ENCODE measurements at regions not wholly inside any gene's neighbourhood (a gene's known extent, or its start where the extent isn't known, plus 50 kb on each side); places are given as distances from the start of the nearest gene placed in this dataset.

DNA sequence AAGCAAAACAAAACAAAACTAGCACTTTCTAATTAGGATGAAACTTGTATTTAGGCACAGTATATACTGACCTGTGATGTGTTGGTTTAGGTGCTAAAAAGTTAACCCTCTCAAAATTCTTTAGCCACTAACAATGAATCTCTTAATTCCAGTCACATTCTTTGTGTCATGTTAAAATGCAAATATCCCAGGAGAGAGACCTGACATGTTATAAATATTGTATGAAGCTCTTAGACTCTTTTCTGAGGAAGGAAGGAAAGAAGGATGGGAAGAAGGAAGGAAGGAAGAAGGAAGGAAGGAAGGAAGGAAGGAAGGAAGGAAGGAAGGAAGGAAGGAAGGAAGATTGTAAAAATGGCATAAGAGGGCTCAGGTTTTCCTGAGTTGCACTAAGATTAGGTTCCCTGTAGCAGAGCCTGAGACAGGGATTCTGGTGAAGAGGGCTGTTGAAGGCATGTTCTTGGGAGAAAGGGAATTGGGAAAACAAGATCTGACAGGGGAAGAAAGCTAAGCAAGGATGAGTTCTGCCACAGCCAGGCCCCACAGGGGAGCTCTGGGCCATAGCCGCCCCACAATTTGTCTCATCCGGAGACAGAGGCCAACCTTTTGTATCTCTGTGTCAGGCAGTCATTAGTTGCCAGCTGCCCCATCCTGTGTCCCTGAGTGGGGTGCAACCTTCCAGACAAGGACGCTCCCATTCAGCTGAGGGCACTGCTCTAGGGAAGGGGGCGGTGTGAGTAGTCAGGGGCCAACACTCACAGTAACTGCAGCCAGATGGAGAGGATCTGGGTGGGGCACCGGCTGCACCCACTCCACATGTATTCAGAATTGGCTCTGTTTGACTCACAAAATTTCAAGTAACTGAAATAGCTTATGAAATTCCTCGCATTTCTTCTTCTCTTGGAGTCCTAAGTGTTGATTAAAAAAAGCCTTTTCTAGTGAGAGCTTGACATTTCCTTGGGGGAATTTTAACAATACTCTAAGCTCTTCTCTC, 189.3 kb upstream of the ARG1 start:
- DNase-seq: no peak

- no peak for DNase-seq
Measured at GRCh38 chr6:131387562-131388447, 185.2 kb upstream of the ARG1 start.

DNA sequence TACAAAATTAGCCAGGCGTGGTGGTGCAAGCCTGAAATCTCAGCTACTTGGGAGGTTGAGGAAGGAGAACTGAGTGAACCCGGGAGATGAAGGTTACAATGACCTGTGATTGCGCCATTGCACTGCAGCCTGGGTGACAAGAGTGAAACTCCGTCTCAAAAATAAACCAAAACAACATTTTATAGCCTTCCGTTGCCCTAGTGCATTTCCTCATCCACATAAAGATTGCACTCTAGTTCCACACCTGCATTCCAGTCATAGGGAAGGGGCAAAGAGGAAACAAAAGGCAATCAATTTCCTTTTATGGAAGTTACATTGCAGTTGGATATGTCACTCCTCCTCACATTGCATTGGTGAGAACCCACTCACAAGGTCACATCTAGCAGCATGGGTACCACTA, 182.7 kb upstream of the ARG1 start:
- DNase-seq: no peak

DNA sequence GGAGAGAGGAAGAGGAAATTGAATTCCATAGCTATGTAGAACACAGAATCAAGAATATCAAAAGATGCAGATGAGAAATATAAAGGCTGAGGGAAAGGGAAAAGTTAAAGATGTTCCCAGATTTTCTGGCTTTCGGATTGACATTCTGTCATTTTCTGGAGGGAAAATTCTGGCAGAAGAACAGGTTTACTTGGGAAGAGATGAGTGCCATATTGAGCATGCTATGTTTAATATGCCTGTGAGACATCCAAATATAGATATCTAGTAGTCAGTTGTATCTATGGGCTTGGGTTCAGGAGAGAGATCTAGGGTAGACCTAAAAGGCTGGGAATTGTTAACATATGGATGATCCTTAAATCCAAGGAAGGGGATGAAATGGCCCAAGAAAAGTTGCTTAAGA, 181.9 kb upstream of the ARG1 start:
- no peak for DNase-seq

- no peak for DNase-seq
Measured at GRCh38 chr6:131393433-131393832, 179.6 kb upstream of the ARG1 start.

- DNase-seq: no peak
Measured at GRCh38 chr6:131394768-131395432, 178.1 kb upstream of the ARG1 start.

DNA sequence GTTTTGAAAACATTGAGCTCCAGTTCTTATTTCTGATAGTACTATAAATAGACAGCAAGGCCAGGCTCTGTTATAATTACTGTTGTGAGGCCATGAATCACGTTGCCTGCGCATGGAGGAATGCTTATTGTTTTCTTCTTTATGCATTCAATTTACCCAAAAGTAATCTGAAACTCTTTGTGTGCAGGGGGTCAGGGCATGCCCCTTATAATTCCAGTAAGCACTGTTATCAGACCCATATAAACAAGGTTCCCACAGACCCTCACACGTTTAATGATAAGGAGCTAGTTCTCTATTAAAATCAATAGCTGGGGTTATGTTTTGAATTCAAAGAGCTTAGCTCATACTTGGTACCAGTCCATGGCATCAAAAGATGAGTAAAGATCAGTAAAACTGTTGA, 174.8 kb upstream of the ARG1 start:
- no peak for DNase-seq

DNA sequence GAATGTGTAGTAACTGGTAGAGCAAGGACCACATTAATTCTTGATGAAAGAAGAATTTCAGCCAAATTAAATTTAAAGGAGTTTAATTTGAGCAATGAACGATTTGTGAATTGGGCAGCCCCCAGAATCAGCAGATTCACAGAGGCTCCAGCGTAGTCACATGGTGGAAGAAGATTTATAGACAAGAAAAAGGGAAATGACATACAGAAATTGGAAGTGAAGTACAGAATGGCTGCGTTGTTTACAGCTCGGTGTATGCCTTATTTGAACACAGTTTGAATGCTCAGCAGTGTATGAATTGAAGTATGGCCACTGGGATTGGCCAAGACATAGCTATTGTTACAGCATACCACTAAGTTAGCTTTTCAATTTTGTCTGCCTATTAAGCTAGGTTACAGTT, 173.6 kb upstream of the ARG1 start:
- no peak for DNase-seq

DNA sequence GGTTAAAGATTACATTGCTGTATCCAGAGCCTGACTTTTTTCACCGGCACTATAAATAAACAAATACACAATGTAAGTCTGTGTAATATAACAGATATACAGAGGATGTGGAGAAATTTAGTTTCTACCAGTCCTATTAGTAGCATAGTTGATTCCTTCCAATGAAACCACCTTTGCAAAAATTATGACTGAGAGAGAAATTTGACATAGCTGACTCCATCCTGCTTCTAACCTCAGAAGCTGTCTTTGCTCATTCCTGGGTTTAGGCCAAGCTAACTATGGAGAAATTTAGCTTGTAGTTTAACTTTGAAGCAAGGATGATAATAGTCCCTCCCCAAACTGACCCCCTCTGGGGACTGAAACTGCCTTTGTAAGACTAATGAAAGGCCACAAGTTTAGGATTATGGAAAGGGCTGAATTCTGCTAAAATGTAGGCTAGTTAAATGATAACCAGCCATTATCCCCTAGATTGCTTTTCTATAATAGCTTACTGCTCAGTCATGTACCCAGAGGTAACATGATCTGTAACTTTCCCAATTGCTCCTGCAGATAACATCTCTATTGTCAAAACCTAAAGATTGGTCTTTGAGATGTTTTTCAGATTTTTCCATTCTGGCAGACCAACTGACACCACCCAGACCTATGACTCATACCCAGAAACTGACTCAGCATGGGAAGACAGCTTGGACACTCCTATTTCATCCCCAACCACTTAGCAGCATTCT, 172.8 kb upstream of the ARG1 start:
- no peak for DNase-seq

GRCh38 chr6:131400779-131401496, 172.1 kb upstream of the ARG1 start:
- DNase-seq: no peak

GRCh38 chr6:131408811-131409210, 164.2 kb upstream of the ARG1 start:
- no peak for DNase-seq

GRCh38 chr6:131410785-131411184, 162.2 kb upstream of the ARG1 start:
- DNase-seq: no peak

DNA sequence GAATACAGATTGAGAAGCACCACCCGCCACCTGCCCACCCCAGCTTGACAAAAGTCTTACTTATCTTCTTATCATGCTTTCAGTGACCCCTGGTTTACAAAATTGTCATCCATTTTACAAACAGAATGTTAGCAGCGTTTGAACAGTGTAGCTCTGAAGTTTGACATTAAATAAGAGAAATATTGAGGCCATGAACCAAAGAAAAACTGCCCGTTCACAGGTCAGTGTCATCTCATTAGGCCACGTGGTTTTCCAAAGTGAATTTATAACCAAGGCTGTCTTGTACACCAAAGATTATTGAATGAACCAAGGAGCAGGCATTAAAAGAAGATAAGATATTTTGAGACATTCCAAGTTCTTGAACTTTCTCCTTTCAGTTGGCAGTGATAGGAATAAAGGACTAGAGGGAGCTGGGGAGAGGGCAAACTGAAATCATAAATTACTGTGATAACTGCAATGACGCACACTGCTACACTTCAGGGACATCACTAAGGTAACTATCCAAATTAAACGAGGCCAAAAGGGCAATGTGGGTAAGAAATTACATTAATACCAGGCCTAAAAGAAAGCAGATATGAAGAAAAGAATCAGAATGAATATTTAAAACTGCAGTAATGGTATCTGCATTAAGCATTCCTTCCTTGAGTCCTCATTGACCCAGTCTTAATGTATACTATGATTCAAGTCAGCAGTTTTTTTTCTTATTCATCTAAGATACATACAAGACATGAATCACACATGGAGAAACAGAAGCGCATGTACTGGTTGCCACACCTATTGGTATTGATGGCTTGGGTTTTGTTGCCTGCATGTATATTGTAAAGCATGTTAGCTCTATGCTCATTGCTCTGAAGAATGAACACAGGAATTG, 159.8 kb upstream of the ARG1 start:
- DNase-seq: no peak

DNA sequence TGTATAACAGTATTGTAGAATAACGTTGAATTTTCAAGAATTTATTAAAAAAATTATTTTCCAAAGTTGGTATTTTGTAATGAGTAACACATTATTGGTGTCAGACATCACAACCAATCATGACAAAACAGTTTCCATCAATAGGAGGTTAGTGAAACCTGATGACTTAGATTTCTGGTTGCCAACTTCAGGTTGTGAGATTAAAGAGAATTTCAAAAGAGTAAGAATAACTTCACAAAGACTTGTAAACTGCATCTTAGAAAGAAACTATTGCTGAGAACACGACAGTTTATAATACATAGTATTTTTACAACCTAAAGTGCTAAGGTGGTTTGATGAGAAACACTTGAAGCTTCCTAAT, 159.2 kb upstream of the ARG1 start:
- DNase-seq: no peak

GRCh38 chr6:131414956-131415355, 158.1 kb upstream of the ARG1 start:
- no peak for DNase-seq

DNA sequence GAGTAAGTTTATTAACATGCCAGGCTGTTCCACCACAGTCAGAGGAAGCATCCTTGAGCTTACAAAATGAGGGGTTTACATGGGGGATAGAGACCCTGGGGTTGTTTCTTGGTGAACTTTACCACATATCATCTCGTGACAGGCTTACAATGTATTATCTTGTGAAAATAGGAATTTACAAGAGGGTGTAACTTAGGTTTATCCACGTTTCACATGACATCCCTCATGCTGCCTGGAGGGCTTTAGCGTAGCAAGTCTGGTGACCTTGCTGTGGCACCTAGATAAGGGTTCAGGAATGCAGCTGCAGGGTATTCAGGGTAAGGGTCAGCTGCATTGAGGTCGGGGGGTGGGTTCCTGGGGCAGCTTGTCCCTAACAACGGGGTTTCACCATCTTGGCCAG, 154.6 kb upstream of the ARG1 start:
- no peak for DNase-seq

DNA sequence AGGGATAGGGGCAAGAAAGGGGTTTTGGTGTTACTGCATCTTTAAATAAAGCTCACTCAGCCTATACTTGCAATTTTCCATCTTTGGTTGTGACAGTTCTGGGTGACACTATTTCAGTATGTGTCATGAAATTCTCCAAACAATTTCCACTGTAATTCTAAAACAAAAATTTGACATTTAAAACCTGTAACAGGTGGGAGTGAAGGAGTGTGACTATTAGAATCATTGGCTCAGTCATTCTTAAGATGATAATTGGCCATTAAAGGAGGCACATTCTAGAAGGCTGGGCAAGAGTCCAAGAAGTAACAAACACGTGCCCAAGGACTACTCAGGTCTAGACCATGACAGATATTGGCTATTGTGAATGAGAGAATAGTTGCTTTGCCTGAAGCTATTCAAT, 153.3 kb upstream of the ARG1 start:
- no peak for DNase-seq

- no peak for DNase-seq
Measured at GRCh38 chr6:131424016-131424415, 149.0 kb upstream of the ARG1 start.

- no peak for DNase-seq
Measured at GRCh38 chr6:131424475-131424874, 148.6 kb upstream of the ARG1 start.

- DNase-seq: no peak
Measured at GRCh38 chr6:131427434-131428058, 145.5 kb upstream of the ARG1 start.
